Mesothelial cell of epicardium (in vitro differentiated cells): ENCODE measurements at regions not wholly inside any gene's neighbourhood (a gene's known extent, or its start where the extent isn't known, plus 50 kb on each side); places are given as distances from the start of the nearest gene placed in this dataset.

ENCODE experiments used
- DNase-seq, 2 experiments: peaks; one replicate each; pipeline ENCODE4 v3.0.0; 2021; ENCODE audit warnings: low spot score in 2 of 2; ENCODE audit not compliant: unreplicated experiment in 2 of 2
- H3K27ac Mint-ChIP-seq: 2 replicates; pipeline ENCODE4 v1.8.0; 2021; ENCODE audit warnings: mixed read lengths
- H3K27me3 Mint-ChIP-seq: 2 replicates; pipeline ENCODE4 v1.8.0; 2021; ENCODE audit warnings: low read depth, mixed read lengths
- H3K36me3 Mint-ChIP-seq: 2 replicates; pipeline ENCODE4 v1.8.0; 2021; ENCODE audit warnings: mixed read lengths
- H3K4me1 Mint-ChIP-seq: 2 replicates; pipeline ENCODE4 v1.8.0; 2021; ENCODE audit warnings: mixed read lengths
- H3K4me3 Mint-ChIP-seq: 2 replicates; pipeline ENCODE4 v1.8.0; 2021; ENCODE audit warnings: mild to moderate bottlenecking, moderate library complexity, mixed read lengths
- H3K9me3 Mint-ChIP-seq: 2 replicates; pipeline ENCODE4 v1.8.0; 2021; ENCODE audit warnings: mixed read lengths
- CTCF ChIP-seq: fragments of 200-600 bp; sonication (generic); IDR thresholded peaks from one replicate; pipeline ENCODE4 v1.5.0; 2021; ENCODE audit warnings: antibody characterized with exemption; ENCODE audit not compliant: unreplicated experiment

GRCh38 chr3:74535281-74535680, 79.2 kb downstream of the CNTN3 start:
- no peak overlapping the region for H3K4me3 Mint-ChIP-seq
- no peak for TF ChIP-seq CTCF
- H3K27me3 Mint-ChIP-seq = peaks cover 44% of the 10 kb centered on the region
- no peak overlapping the region for H3K27ac Mint-ChIP-seq
- H3K36me3 Mint-ChIP-seq = no peaks in the 10 kb centered on the region
- H3K9me3 Mint-ChIP-seq = no peaks in the 10 kb centered on the region
- DNase-seq = no peak
- H3K4me1 Mint-ChIP-seq = no peaks in the 10 kb centered on the region

DNA sequence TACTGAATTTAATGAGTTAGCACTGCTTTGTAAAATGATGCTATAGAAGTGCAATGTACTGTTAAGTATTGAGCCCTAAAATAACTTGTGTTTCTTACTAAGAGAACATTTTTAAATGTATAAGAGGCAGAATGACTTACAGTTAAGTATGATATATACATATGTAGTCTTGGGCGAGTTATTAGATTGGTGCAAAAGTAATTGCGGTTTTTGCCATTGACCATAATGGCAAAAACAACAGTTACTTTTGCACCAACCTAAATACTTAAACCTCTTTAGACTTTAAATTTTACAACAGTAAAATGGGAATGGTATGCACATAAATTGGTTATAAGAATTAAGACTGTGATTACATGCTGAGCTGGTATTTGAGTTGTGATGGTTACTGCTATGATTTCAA, 79.8 kb downstream of the CNTN3 start:
- no peak for TF ChIP-seq CTCF
- H3K9me3 Mint-ChIP-seq = no peaks in the 10 kb centered on the region
- H3K27me3 Mint-ChIP-seq = peaks cover 45% of the 10 kb centered on the region
- no peak overlapping the region for H3K27ac Mint-ChIP-seq
- H3K36me3 Mint-ChIP-seq = no peaks in the 10 kb centered on the region
- H3K4me3 Mint-ChIP-seq = no peak overlapping the region
- no peak for DNase-seq
- H3K4me1 Mint-ChIP-seq = no peaks in the 10 kb centered on the region

- H3K27me3 Mint-ChIP-seq = peaks cover 33% of the 10 kb centered on the region
- H3K4me1 Mint-ChIP-seq = no peaks in the 10 kb centered on the region
- H3K4me3 Mint-ChIP-seq = no peak overlapping the region
- TF ChIP-seq CTCF = no peak
- DNase-seq = no peak
- no peak overlapping the region for H3K27ac Mint-ChIP-seq
- H3K9me3 Mint-ChIP-seq = no peaks in the 10 kb centered on the region
- no peaks in the 10 kb centered on the region for H3K36me3 Mint-ChIP-seq
Measured at GRCh38 chr3:74532446-74532845, 82.0 kb downstream of the CNTN3 start.

- Mint-ChIP-seq H3K36me3 (no peaks in the 10 kb centered on the region), H3K27ac (no peak overlapping the region), H3K27me3 (peaks cover 36% of the 10 kb centered on the region), H3K9me3 (no peaks in the 10 kb centered on the region), H3K4me1 (no peaks in the 10 kb centered on the region), H3K4me3 (no peak overlapping the region)
- no peak for TF ChIP-seq CTCF
- no peak for DNase-seq
Measured at GRCh38 chr3:74531491-74531890, 83.0 kb downstream of the CNTN3 start.

GRCh38 chr3:74529145-74529544, 85.3 kb downstream of the CNTN3 start:
- Mint-ChIP-seq H3K4me1 (no peaks in the 10 kb centered on the region), H3K36me3 (no peaks in the 10 kb centered on the region), H3K4me3 (no peak overlapping the region), H3K27ac (no peak overlapping the region), H3K9me3 (no peaks in the 10 kb centered on the region), H3K27me3 (peaks cover 39% of the 10 kb centered on the region)
- no peak for DNase-seq
- no peak for TF ChIP-seq CTCF

DNA sequence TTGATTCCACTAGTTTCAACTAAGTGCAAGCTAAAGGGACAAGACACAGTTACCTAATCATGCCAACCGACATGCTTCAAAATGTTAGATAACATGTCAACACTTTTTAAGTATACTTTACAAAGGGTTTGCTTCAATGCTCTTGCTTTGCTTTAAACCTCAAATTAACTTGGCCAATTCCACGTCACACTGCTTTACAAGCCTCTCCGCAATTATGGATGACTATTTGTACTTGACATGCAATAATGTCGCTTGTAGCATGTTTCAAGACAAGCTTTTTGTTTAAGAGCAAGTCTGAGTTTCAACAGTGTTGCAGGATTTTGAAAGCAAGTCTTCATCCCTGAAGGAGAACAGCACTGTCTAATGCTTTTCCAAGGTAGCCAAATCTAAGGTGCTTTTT, 86.9 kb downstream of the CNTN3 start:
- Mint-ChIP-seq H3K4me1 (no peaks in the 10 kb centered on the region), H3K27me3 (peaks cover 45% of the 10 kb centered on the region)

More for the DNA sequence above, 86.9 kb downstream of the CNTN3 start:
- no peak for TF ChIP-seq CTCF
- Mint-ChIP-seq H3K27ac (no peak overlapping the region), H3K36me3 (no peaks in the 10 kb centered on the region), H3K4me3 (no peak overlapping the region), H3K9me3 (no peaks in the 10 kb centered on the region)
- no peak for DNase-seq
